ENCODE measurements at regions not wholly inside any gene's neighbourhood (a gene's known extent, or its start where the extent isn't known, plus 50 kb on each side); places are given as distances from the start of the nearest gene placed in this dataset.

DNA sequence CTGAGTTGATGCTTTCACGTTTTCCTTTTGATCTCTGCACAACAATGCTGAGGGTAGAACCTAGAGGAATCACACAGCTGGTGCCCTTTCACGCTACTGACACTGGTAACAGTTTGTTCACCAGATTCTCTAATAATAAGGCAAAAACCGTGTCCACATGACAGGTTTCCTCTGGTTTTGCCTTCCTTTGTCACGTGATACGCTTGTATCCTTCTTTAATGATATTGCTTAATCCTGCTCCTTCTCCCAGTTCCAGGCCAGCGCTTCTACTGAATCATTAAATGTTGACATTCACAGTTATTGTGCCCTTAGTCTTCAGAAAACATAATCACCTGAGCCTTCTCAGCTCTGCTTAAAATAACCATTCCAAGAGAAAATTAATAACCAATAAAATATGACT lies 978.2 kb upstream of the NCAM2 start:
- TF ChIP-seq, protein P1, sequence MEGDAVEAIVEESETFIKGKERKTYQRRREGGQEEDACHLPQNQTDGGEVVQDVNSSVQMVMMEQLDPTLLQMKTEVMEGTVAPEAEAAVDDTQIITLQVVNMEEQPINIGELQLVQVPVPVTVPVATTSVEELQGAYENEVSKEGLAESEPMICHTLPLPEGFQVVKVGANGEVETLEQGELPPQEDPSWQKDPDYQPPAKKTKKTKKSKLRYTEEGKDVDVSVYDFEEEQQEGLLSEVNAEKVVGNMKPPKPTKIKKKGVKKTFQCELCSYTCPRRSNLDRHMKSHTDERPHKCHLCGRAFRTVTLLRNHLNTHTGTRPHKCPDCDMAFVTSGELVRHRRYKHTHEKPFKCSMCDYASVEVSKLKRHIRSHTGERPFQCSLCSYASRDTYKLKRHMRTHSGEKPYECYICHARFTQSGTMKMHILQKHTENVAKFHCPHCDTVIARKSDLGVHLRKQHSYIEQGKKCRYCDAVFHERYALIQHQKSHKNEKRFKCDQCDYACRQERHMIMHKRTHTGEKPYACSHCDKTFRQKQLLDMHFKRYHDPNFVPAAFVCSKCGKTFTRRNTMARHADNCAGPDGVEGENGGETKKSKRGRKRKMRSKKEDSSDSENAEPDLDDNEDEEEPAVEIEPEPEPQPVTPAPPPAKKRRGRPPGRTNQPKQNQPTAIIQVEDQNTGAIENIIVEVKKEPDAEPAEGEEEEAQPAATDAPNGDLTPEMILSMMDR (IDR thresholded peaks at IDR 0.05): no peak
- no peak for TF ChIP-seq EP300 (IDR thresholded peaks at IDR 0.05)
- TF ChIP-seq POLR2AphosphoS5 (IDR thresholded peaks at IDR 0.05): no peak

All from gastroesophageal sphincter (tissue), 3 donors.